IMR-90 (cell line): ENCODE measurements at regions not wholly inside any gene's neighbourhood (a gene's known extent, or its start where the extent isn't known, plus 50 kb on each side); places are given as distances from the start of the nearest gene placed in this dataset.

Source experiments
- BHLHE40 ChIP-seq: fragments of 150-350 bp; IDR thresholded peaks from 2 replicates; pipeline ENCODE4 v1.6.1; 2016; ENCODE audit warnings: mild to moderate bottlenecking, low read depth, low read length
- CEBPB ChIP-seq: IDR thresholded peaks from 2 replicates; pipeline ENCODE4 v1.6.1; 2012; ENCODE audit warnings: low read depth, low read length, improper control_type of control experiment
- MAFK ChIP-seq: IDR thresholded peaks from 2 replicates; pipeline ENCODE4 v1.6.1; 2012; ENCODE audit warnings: low read depth, low read length, improper control_type of control experiment
- MXI1 ChIP-seq: IDR thresholded peaks from 2 replicates; pipeline ENCODE4 v1.6.1; 2012; ENCODE audit warnings: low read depth, mild to moderate bottlenecking, low read length, moderate library complexity, borderline replicate concordance
- POLR2A ChIP-seq: IDR thresholded peaks from 2 replicates; pipeline ENCODE4 v1.6.1; 2012; ENCODE audit warnings: mild to moderate bottlenecking, low read depth, low read length
- RAD21 ChIP-seq: IDR thresholded peaks from 2 replicates; pipeline ENCODE4 v1.6.1; 2012; ENCODE audit warnings: low read length, improper control_type of control experiment
- RFX5 ChIP-seq: IDR thresholded peaks from 2 replicates; pipeline ENCODE4 v1.8.0; 2012; ENCODE audit warnings: low read depth, mild to moderate bottlenecking, low read length, moderate library complexity
- SMC3 ChIP-seq: fragments of 150-350 bp; IDR thresholded peaks from 2 replicates; pipeline ENCODE4 v1.6.1; 2016; ENCODE audit warnings: low read depth, mild to moderate bottlenecking, antibody characterized with exemption, low read length, moderate library complexity
- TF ChIP-seq, protein P1 (sequence below): conservative IDR thresholded peaks from 2 replicates; pipeline ENCODE4 v1.5.1; 2012; ENCODE audit warnings: mild to moderate bottlenecking, low read depth, low read length, improper control_type of control experiment
- TF ChIP-seq, protein P2 (sequence below): fragments of 150-350 bp; IDR thresholded peaks from 2 replicates; pipeline ENCODE4 v1.6.1; 2016; ENCODE audit warnings: low read depth, mild to moderate bottlenecking, low read length, moderate library complexity, borderline replicate concordance
- TF ChIP-seq, protein P3 (sequence below): fragments of 150-350 bp; IDR thresholded peaks from 2 replicates; pipeline ENCODE4 v1.6.1; 2017; ENCODE audit warnings: mild to moderate bottlenecking, antibody characterized with exemption, low read length, low read depth

DNA sequence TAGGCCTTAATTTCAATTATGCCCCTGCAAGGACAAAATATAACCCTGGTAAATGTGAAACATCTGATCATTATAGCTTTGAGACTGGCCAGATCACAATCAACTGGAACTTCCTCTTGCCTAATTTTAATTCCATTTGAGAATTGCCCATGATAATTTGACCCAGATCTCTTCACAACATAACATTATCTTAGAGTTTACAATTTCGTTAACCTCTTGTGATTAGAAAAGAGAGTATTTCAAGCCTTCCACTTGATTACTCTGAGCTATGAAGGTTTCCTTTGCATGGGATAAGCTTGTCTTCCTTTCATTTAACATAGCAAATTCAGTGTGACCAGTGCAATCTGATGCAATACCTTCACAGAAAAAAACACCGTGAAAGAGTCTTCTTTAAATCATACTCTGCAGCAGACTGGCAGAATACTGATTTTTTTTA, 143.6 kb downstream of the DUSP6 start:
- TF ChIP-seq, protein P1, sequence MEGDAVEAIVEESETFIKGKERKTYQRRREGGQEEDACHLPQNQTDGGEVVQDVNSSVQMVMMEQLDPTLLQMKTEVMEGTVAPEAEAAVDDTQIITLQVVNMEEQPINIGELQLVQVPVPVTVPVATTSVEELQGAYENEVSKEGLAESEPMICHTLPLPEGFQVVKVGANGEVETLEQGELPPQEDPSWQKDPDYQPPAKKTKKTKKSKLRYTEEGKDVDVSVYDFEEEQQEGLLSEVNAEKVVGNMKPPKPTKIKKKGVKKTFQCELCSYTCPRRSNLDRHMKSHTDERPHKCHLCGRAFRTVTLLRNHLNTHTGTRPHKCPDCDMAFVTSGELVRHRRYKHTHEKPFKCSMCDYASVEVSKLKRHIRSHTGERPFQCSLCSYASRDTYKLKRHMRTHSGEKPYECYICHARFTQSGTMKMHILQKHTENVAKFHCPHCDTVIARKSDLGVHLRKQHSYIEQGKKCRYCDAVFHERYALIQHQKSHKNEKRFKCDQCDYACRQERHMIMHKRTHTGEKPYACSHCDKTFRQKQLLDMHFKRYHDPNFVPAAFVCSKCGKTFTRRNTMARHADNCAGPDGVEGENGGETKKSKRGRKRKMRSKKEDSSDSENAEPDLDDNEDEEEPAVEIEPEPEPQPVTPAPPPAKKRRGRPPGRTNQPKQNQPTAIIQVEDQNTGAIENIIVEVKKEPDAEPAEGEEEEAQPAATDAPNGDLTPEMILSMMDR, result no peak
- TF ChIP-seq RAD21 (no peak), SMC3 (no peak), POLR2A (no peak), BHLHE40 (no peak), CEBPB (peak; percentile 75), MXI1 (no peak), MAFK (no peak), RFX5 (no peak)
- TF ChIP-seq, protein P2, sequence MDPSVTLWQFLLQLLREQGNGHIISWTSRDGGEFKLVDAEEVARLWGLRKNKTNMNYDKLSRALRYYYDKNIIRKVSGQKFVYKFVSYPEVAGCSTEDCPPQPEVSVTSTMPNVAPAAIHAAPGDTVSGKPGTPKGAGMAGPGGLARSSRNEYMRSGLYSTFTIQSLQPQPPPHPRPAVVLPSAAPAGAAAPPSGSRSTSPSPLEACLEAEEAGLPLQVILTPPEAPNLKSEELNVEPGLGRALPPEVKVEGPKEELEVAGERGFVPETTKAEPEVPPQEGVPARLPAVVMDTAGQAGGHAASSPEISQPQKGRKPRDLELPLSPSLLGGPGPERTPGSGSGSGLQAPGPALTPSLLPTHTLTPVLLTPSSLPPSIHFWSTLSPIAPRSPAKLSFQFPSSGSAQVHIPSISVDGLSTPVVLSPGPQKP, result no peak
- TF ChIP-seq, protein P3, sequence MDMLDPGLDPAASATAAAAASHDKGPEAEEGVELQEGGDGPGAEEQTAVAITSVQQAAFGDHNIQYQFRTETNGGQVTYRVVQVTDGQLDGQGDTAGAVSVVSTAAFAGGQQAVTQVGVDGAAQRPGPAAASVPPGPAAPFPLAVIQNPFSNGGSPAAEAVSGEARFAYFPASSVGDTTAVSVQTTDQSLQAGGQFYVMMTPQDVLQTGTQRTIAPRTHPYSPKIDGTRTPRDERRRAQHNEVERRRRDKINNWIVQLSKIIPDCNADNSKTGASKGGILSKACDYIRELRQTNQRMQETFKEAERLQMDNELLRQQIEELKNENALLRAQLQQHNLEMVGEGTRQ, result no peak
